ENCODE measurements at regions not wholly inside any gene's neighbourhood (a gene's known extent, or its start where the extent isn't known, plus 50 kb on each side); places are given as distances from the start of the nearest gene placed in this dataset.

- no peaks in the 10 kb centered on the region for H3K36me3 ChIP-seq (ENCODE audit: low read depth, low read length)
- no peaks in the 10 kb centered on the region for H3K27me3 ChIP-seq (ENCODE audit: low read length)
- H4K20me1 ChIP-seq (ENCODE audit: low read length): no peaks in the 10 kb centered on the region
- H3K9me3 ChIP-seq (ENCODE audit: low read length): no peaks in the 10 kb centered on the region
- H2AFZ ChIP-seq (ENCODE audit: low read length): peak overlapping the region; percentile 52
- H3K9ac ChIP-seq (ENCODE audit: low read length): peak overlapping the region; percentile 26; the same call in 1 of the 2 replicates
- no peaks in the 10 kb centered on the region for H3K9me2 ChIP-seq (replicated peaks; ENCODE audit: low read length)
- ChIA-PET POLR2A (ENCODE audit: unreplicated experiment) (no interaction called here), CTCF (no interaction called here)
- intact Hi-C loops (cut with micrococcal nuclease): no loop called here
- H3K27ac ChIP-seq (ENCODE audit: low read length): peak overlapping the region; percentile 89
- TF ChIP-seq EZH2 (IDR thresholded peaks at IDR 0.05; ENCODE audit: low read length, unreplicated experiment) (no peak), EZH2phosphoT487 (IDR thresholded peaks at IDR 0.05; ENCODE audit: borderline replicate concordance, low read length) (no peak), CTCF (conservative IDR thresholded peaks at IDR 0.05; ENCODE audit: low read depth, low read length) (no peak)
- no peaks in the 10 kb centered on the region for H3K79me2 ChIP-seq (ENCODE audit: low read length)
- DNase-seq (peak; percentile 72), ATAC-seq (peak; percentile 85)
- peaks cover 8% of the 10 kb centered on the region for H3F3A ChIP-seq (ENCODE audit: low read length, unreplicated experiment)
- BruUV-seq (replicated peaks): no TSS peak
- H3K4me1 ChIP-seq (ENCODE audit: insufficient read depth, low read length): peaks cover 18% of the 10 kb centered on the region
- H3K4me3 ChIP-seq (ENCODE audit: low read length): no peak overlapping the region
- H3K4me2 ChIP-seq (ENCODE audit: low read length): peak overlapping the region; percentile 67
Measured at GRCh38 chr2:150075831-150076230, 411.6 kb downstream of the RND3 start.

- Histone ChIP-seq H3K4me2 (ENCODE audit: low read length) (no peak overlapping the region), H3K36me3 (ENCODE audit: low read depth, low read length) (no peaks in the 10 kb centered on the region), H2AFZ (ENCODE audit: low read length) (no peak overlapping the region), H3K4me3 (ENCODE audit: low read length) (no peak overlapping the region), H3K79me2 (ENCODE audit: low read length) (no peaks in the 10 kb centered on the region), H3K27me3 (ENCODE audit: low read length) (no peaks in the 10 kb centered on the region), H3K9me3 (ENCODE audit: low read length) (no peaks in the 10 kb centered on the region), H3K27ac (ENCODE audit: low read length) (no peak overlapping the region), H3K9me2 (replicated peaks; ENCODE audit: low read length) (no peaks in the 10 kb centered on the region; the same call in 1 of the 2 replicates), H3F3A (ENCODE audit: low read length, unreplicated experiment) (no peaks in the 10 kb centered on the region), H4K20me1 (ENCODE audit: low read length) (no peaks in the 10 kb centered on the region), H3K4me1 (ENCODE audit: insufficient read depth, low read length) (peaks cover 15% of the 10 kb centered on the region), H3K9ac (ENCODE audit: low read length) (no peak overlapping the region)
- ChIA-PET CTCF (no interaction called here), POLR2A (ENCODE audit: unreplicated experiment) (no interaction called here)
- no peak for DNase-seq
- no TSS peak for BruUV-seq (replicated peaks)
- ATAC-seq: no peak
- intact Hi-C loops (cut with micrococcal nuclease): no loop called here
- TF ChIP-seq CTCF (conservative IDR thresholded peaks at IDR 0.05; ENCODE audit: low read depth, low read length) (no peak), EZH2phosphoT487 (IDR thresholded peaks at IDR 0.05; ENCODE audit: borderline replicate concordance, low read length) (no peak), EZH2 (IDR thresholded peaks at IDR 0.05; ENCODE audit: low read length, unreplicated experiment) (no peak)
Measured at GRCh38 chr2:150066490-150066889, 421.0 kb downstream of the RND3 start.

GRCh38 chr2:150063931-150064548 is 423.4 kb downstream of the RND3 start:
- Histone ChIP-seq H3K4me1 (ENCODE audit: insufficient read depth, low read length) (peaks cover 15% of the 10 kb centered on the region), H3K27me3 (ENCODE audit: low read length) (no peaks in the 10 kb centered on the region), H3K4me3 (ENCODE audit: low read length) (no peak overlapping the region), H3K36me3 (ENCODE audit: low read depth, low read length) (no peaks in the 10 kb centered on the region), H3K4me2 (ENCODE audit: low read length) (peak overlapping the region; percentile 55; the same call in 1 of the 2 replicates), H4K20me1 (ENCODE audit: low read length) (no peaks in the 10 kb centered on the region), H3K79me2 (ENCODE audit: low read length) (no peaks in the 10 kb centered on the region), H3K9me3 (ENCODE audit: low read length) (no peaks in the 10 kb centered on the region), H3K9ac (ENCODE audit: low read length) (no peak overlapping the region), H3K9me2 (replicated peaks; ENCODE audit: low read length) (no peaks in the 10 kb centered on the region; the same call in 1 of the 2 replicates), H2AFZ (ENCODE audit: low read length) (no peak overlapping the region), H3F3A (ENCODE audit: low read length, unreplicated experiment) (no peaks in the 10 kb centered on the region), H3K27ac (ENCODE audit: low read length) (peak overlapping the region; percentile 58)
- no peak for DNase-seq
- TF ChIP-seq EZH2phosphoT487 (IDR thresholded peaks at IDR 0.05; ENCODE audit: borderline replicate concordance, low read length) (no peak), CTCF (conservative IDR thresholded peaks at IDR 0.05; ENCODE audit: low read depth, low read length) (no peak), EZH2 (IDR thresholded peaks at IDR 0.05; ENCODE audit: low read length, unreplicated experiment) (no peak)
- intact Hi-C loops (cut with micrococcal nuclease): no loop called here
- CTCF ChIA-PET: interaction anchor here (0.6 kb wide), 1 partner anchor 44 kb away, joined by 4 read pairs; no protein-coding TSS in a partner anchor
- POLR2A ChIA-PET (ENCODE audit: unreplicated experiment): no interaction called here
- ATAC-seq: no peak
- no TSS peak for BruUV-seq (replicated peaks)

All from PC-3 (cell line).